HG02884 (cell line): ENCODE measurements at regions not wholly inside any gene's neighbourhood (a gene's known extent, or its start where the extent isn't known, plus 50 kb on each side); places are given as distances from the start of the nearest gene placed in this dataset.
"Not testable (repeated sequence)": the region's sequence is repeated elsewhere in the genome, so short reads cannot be mapped to it uniquely, and the experiment has no call there.

Experiments used
- ATAC-seq: cut with Tn5 transposase; IDR thresholded peaks from one replicate; pipeline ENCODE4 v1.9.1; 2021; ENCODE audit warnings: mild to moderate bottlenecking, moderate library complexity; ENCODE audit not compliant: unreplicated experiment

DNA sequence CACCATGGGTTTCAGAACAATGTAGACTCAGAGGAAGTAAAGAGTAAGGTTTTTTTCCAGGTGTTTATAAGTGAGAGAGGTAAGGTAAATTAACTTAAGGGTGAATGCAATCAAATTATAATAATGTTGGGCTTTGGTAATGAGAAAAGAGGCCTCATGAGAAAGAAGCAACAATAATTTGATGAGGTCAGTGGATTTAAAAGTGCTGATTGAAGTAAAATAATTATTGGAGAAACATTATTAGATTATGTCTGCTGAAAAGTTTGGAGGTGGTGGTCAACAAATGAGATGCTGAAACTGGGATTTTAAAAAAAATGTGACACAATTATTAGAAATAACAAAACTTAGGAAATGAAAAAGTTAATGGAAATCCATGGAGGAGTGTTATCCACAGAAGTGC, 187.4 kb upstream of the BRINP3 start:
- no peak for ATAC-seq

DNA sequence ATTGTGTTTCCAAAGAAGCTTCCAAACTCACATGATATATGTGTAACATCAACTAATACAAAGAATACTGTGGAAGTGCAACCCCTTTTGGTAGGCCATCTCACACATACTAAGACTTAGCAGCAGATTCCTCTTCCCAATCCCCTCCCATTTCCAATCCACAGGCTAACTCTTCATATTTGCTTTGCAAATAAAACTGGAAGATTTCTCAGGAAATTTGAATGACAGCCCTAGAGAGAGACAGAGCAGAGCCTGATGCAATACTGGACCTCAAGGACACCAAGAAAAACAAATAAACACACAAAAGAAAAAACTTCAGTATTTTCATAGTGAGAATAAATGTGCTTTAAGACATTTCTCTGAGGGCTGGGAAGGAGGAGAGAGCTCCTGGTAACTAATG, 190.2 kb upstream of the BRINP3 start:
- no peak for ATAC-seq

- no peak for ATAC-seq
These were observed 201.4 kb upstream of the BRINP3 start for GRCh38 chr1:190679044-190679443.

GRCh38 chr1:190679454-190679853, 201.8 kb upstream of the BRINP3 start:
- no peak for ATAC-seq

DNA sequence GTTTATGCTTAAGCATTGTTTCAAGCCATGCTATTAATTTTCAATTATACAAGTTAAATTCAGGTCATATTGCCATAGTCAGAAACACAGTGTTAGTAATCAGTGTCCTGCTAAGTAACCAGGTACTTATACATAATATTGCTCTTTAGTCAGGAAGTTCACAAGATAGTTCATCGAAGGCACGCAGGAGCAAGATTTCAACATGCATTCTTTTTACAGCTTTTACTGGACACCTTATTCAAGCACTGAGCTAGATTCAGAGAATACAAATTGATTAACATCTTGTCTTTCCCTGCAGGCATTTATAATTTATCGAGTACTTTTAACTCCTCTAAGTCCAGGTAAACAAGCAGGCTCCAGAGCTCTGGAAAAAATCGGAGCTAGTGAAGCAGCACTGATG, 202.3 kb upstream of the BRINP3 start:
- no peak for ATAC-seq

DNA sequence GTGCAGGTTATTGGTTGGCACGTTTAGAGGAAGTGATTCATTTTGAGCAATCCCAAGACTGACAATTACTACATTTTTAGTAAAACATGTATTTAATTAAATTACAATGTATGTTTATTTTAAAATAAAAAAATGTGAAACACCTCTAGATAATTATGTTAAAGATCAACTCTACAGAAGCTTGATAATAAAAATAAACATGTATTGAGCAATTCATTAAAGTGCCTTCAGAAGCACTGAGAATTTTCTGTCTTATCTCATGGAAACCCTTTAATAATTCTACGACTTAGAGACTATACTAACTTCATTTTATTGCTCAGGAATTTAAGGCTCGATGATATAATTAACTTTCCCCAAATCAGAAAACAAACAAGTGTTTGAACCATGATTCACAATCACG, 208.0 kb upstream of the BRINP3 start:
- no peak for ATAC-seq

GRCh38 chr1:190688096-190688495, 210.4 kb upstream of the BRINP3 start:
- no peak for ATAC-seq

DNA sequence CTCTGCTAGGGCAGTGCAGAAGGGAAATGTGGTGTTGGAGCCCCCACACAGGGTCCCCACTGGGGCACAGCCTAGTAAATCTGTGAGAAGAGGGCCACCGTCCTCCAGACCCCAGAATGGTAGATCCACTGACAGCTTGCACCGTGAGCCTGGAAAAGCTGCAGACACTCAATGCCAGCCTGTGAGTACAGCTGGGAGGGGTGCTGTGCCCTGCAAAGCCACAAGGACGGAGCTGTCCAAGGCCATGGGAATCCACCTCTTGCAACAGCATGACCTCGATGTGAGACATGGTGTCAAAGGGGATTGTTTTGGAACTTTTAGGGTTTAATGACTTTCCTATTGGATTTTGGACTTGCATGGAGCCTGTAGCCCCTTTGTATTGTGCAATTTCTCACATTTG, 220.8 kb upstream of the BRINP3 start:
- not testable (repeated sequence) for ATAC-seq

DNA sequence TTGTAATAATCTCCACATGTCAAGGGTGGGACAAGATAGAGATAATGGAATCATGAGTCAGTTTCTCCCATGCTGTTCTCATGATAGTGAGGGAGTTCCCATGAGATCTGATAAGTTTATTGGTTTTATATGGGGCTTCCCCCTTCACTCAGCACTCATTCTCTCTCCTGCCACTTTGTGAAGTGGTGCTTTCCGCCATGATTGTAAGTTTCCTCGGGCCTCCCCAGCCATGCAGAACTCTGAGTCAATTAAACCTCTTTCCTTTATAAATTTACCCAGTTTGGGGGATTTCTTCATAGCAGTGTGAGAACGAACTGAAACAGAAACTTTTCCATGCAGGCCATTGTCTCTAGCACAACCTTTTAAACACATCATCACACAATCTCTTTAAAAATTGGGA, 221.5 kb upstream of the BRINP3 start:
- ATAC-seq = no peak

- no peak for ATAC-seq
These were observed 230.9 kb upstream of the BRINP3 start for GRCh38 chr1:190708418-190709057.

DNA sequence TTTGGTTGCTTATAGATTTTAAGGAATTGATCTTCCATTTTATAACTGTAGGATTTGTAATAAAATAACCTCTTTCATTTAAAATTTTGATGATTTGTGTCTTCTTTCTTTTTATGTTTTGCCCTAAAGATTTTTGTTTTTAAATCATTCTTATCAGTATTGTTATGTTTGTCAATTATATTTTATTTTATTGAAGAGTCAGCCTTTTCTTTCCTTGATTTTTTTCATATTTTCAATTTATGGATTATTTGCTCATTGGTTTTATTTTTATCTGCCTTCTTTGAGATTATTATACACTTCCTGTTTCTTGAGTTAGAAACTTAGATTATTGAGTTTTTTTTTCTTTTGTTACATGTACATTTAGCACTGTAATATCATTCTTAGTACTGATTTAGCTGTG, 233.4 kb upstream of the BRINP3 start:
- ATAC-seq = no peak

DNA sequence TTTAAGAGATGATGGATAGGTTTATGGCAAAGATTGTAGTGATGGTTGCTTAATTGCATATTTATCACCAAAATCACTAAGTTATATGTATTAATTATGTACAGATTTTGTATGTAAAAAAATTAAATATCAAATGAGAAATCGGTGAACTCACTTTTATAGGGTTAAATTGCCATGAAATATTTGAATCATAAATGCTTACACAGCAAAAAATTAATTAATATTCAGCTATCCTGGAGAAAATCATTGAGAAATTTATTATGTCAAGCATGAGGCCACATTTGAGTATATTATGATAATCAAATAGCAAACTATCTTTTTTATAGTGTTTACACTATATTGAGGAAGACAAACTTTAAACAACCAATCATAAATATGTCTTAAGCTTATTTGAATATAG, 239.4 kb upstream of the BRINP3 start:
- no peak for ATAC-seq

- no peak for ATAC-seq
These were observed 259.4 kb upstream of the BRINP3 start for GRCh38 chr1:190736971-190737590.

DNA sequence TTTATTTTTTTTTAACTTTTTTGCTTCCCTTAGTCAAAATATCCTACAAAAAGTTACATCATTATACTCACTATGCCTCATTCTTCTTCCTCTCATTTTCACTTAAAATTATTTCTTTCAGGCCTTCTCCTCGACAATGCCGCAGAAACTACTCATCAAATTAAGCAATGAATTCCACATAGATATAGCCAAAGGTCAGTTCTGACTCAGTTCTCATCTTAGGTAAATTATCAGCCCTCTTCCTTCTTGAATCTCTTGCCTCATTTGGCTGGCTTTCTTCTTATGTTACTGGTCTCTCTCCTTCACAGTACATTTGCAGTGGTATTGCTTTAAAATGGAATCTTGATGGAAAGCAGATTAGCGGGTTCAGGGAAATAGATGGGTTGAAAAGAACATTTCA, 260.7 kb upstream of the BRINP3 start:
- no peak for ATAC-seq

- no peak for ATAC-seq
These were observed 262.3 kb upstream of the BRINP3 start for GRCh38 chr1:190739926-190740325.

DNA sequence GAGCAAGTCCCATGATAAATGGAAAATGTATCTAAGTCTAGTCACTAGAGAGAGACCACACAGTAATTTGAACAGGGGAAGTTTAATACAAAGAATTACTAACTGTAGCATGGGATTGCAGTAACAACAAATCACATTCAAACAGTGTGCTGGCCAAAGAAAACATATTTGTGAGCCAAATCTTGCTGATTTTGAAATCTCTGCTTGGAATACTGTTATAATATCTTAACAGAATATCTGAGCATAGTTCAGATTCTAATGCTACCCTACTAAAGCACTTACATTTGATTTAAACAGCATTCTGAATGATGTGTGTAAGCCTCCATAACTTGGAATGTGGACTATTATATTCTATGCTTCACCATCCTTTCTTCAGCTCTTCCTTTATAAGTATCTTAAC, 270.0 kb upstream of the BRINP3 start:
- no peak for ATAC-seq

- no peak for ATAC-seq
These were observed 274.5 kb upstream of the BRINP3 start for GRCh38 chr1:190752131-190752530.

DNA sequence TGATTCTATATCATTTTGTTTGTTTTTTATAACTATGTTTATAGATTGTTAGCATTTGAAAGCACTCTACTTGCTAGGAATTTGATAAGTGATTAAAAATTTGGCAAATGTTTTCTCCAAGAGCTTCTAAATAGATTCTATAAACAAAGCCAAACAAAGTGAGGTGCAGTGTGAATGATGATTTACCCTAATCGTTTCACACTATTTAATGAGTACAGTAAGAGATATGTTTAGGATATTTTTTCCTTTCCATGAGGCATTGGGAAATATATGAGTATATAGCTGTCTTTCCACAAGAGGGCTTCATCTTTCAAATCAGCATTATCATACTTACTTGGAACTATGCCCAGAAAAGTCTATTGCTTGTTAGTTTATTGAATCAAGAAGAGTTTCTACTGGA, 277.0 kb upstream of the BRINP3 start:
- no peak for ATAC-seq

DNA sequence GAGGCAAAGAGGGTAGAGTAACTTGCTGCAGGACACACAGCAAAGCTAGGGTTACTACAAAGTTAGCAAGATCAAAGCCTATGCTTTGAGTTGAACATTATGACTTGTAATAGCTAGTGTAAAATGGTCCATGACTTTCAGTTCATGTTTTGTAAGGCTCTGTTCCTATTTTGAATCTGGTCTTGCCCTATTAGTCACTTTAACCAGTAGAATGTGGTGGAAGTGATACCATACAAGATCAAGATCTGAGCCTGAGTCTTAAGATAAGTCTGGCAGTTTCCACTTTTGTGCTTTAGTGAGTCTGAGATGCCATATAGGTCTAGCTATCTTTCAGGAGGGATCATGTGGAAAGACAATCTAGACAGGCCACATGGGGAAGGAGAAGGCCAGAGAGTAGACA, 282.1 kb upstream of the BRINP3 start:
- ATAC-seq = peak; percentile 97

GRCh38 chr1:190762325-190762724, 284.7 kb upstream of the BRINP3 start:
- ATAC-seq = no peak

GRCh38 chr1:190792873-190793272, 315.2 kb upstream of the BRINP3 start:
- ATAC-seq = no peak

- ATAC-seq = no peak
These were observed 330.0 kb upstream of the BRINP3 start for GRCh38 chr1:190807629-190808028.

DNA sequence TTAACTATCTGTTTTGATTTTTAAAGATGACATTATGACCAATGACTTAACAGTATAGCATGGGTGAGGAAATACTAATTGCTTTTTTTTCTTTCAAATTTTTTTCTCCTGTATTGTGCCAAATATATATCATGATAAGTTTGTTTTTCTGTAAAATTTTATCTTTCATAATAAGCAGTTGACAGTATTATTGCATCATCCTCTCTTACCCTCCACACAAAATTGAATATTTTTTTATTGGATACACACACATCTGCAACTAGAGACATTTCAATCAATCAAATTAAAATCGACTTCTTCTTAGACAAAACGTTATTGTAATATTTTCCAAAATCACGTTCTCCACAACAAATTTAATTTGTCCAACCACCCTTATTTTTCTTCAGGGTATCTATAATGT, 330.4 kb upstream of the BRINP3 start:
- no peak for ATAC-seq
